Osteoblast (primary cell): ENCODE measurements at regions not wholly inside any gene's neighbourhood (a gene's known extent, or its start where the extent isn't known, plus 50 kb on each side); places are given as distances from the start of the nearest gene placed in this dataset.

Source experiments
- DNase-seq: peaks from one replicate; pipeline ENCODE4 v3.0.0; 2011; ENCODE audit warnings: low spot score, mixed read lengths; ENCODE audit not compliant: insufficient read length; ENCODE audit errors: missing footprints
- H2AFZ ChIP-seq: 2 replicates; pipeline ENCODE4 v1.6.0; 2011; ENCODE audit warnings: mild to moderate bottlenecking, low read length
- H3K27ac ChIP-seq: 2 replicates; pipeline ENCODE4 v1.5.1; 2011; ENCODE audit warnings: mild to moderate bottlenecking, low read depth, low read length, moderate library complexity
- H3K27me3 ChIP-seq: 2 replicates; pipeline ENCODE4 v1.6.0; 2012; ENCODE audit warnings: mild to moderate bottlenecking, control low read depth, inconsistent platforms, low read length, moderate library complexity; ENCODE audit not compliant: insufficient read depth
- H3K36me3 ChIP-seq: 2 replicates; pipeline ENCODE4 v1.5.1; 2011; ENCODE audit warnings: mild to moderate bottlenecking, low read length, control low read depth, moderate library complexity; ENCODE audit not compliant: insufficient read depth
- H3K4me1 ChIP-seq: 2 replicates; pipeline ENCODE4 v1.5.1; 2011; ENCODE audit warnings: mild to moderate bottlenecking, low read length, control low read depth, moderate library complexity; ENCODE audit not compliant: insufficient read depth
- H3K4me2 ChIP-seq: 2 replicates; pipeline ENCODE4 v1.6.0; 2011; ENCODE audit warnings: mild to moderate bottlenecking, low read length; ENCODE audit not compliant: insufficient read depth
- H3K4me3 ChIP-seq: fragments of 200-600 bp; sonication (generic); 3 replicates; pipeline ENCODE4 v1.5.1; 2012; ENCODE audit warnings: mild to moderate bottlenecking, low read length, inconsistent platforms; ENCODE audit not compliant: insufficient read depth
- H3K79me2 ChIP-seq: 2 replicates; pipeline ENCODE4 v1.6.0; 2012; ENCODE audit warnings: mild to moderate bottlenecking, low read length, control low read depth, inconsistent platforms; ENCODE audit not compliant: insufficient read depth
- H3K9me3 ChIP-seq: 2 replicates; pipeline ENCODE4 v1.5.1; 2011; ENCODE audit warnings: low read depth, low read length, control low read depth
- H4K20me1 ChIP-seq: 2 replicates; pipeline ENCODE4 v1.6.0; 2012; ENCODE audit warnings: mild to moderate bottlenecking, low read length, control low read depth; ENCODE audit not compliant: insufficient read depth
- TF ChIP-seq, protein P1 (sequence below): IDR thresholded peaks from 2 replicates; pipeline ENCODE4 v1.5.1; 2011; ENCODE audit warnings: mild to moderate bottlenecking, low read depth, low read length, moderate library complexity; ENCODE audit errors: extremely low read depth

DNA sequence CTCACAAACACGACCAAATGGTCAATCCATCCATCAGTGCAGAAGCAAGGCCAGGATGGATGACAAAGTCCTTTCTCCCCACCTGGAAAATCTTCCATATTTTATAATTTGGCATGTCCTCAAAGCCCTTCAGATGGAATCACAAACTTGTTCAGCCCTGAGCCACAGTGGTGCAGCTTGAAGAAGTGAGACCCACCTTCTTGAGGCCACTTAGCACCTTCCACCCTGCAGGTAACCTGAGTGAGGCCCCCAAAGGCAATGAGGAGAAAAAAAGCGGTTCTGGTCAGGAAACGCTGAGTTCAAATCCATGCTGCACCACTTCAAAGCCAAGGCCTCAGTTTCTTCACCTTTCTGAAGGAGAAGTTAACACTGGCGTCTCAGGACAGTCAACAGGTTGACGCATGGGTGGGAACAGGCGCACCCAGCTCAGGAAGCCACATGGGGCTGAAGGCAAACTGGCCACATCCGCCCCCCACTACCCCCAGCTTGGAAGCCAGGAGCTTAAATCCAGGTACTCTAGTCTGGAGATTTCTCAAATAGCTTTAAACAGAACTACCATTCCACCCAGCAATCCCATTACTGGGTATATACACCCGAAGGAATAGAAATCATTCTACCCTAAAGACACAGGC, 320.4 kb downstream of the BCL11B start:
- Histone ChIP-seq H3K27me3 (no peaks in the 10 kb centered on the region), H3K27ac (no peak overlapping the region), H3K4me1 (peaks cover 3% of the 10 kb centered on the region), H3K4me3 (no peak overlapping the region), H3K79me2 (no peaks in the 10 kb centered on the region), H3K36me3 (no peaks in the 10 kb centered on the region), H2AFZ (no peak overlapping the region), H4K20me1 (no peaks in the 10 kb centered on the region), H3K9me3 (no peaks in the 10 kb centered on the region), H3K4me2 (no peak overlapping the region)
- no peak for DNase-seq
- TF ChIP-seq, protein P1, sequence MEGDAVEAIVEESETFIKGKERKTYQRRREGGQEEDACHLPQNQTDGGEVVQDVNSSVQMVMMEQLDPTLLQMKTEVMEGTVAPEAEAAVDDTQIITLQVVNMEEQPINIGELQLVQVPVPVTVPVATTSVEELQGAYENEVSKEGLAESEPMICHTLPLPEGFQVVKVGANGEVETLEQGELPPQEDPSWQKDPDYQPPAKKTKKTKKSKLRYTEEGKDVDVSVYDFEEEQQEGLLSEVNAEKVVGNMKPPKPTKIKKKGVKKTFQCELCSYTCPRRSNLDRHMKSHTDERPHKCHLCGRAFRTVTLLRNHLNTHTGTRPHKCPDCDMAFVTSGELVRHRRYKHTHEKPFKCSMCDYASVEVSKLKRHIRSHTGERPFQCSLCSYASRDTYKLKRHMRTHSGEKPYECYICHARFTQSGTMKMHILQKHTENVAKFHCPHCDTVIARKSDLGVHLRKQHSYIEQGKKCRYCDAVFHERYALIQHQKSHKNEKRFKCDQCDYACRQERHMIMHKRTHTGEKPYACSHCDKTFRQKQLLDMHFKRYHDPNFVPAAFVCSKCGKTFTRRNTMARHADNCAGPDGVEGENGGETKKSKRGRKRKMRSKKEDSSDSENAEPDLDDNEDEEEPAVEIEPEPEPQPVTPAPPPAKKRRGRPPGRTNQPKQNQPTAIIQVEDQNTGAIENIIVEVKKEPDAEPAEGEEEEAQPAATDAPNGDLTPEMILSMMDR: no peak

DNA sequence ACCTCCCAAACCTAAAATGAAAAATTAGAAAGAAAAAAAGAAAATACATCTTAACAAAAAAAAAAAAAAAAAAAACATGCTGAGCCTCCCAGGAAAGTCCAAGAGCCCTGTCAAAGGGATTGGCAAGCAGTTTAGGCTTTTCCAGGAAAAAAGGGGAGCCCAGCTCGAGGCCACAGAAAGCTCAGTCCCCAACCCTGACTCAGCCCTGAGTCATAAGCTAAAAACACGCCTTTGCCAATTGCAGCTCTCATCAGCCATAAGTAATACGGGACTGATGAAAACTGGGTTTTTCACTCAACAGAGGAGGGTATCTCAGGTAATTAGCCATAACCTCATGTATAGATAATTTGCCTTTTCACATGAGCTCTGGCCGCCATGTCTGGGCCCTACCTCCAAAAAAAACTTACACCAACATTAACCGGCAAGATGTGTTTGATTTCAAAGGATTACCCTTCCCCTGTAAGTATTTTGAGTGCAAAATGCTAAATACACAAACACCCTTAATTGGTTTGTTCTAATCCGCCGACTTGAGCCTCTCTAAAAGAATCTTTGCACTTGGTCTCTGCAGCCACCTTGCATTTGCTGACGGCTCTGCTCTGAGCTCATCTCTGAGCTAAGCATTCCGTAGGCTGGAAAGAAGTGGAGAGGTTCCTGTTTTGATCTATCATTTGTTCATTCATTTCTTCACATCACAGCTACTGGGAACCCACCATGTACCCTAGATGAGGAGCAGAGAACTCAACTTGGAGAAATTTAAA, 319.2 kb downstream of the BCL11B start:
- TF ChIP-seq, protein P1: no peak
- Histone ChIP-seq H3K36me3 (no peaks in the 10 kb centered on the region), H4K20me1 (no peaks in the 10 kb centered on the region), H3K27me3 (no peaks in the 10 kb centered on the region), H3K79me2 (no peaks in the 10 kb centered on the region), H3K4me3 (no peak overlapping the region), H3K4me1 (peaks cover 6% of the 10 kb centered on the region), H3K4me2 (no peak overlapping the region), H3K9me3 (no peaks in the 10 kb centered on the region), H2AFZ (no peak overlapping the region), H3K27ac (no peak overlapping the region)
- DNase-seq: peak; percentile 89

DNA sequence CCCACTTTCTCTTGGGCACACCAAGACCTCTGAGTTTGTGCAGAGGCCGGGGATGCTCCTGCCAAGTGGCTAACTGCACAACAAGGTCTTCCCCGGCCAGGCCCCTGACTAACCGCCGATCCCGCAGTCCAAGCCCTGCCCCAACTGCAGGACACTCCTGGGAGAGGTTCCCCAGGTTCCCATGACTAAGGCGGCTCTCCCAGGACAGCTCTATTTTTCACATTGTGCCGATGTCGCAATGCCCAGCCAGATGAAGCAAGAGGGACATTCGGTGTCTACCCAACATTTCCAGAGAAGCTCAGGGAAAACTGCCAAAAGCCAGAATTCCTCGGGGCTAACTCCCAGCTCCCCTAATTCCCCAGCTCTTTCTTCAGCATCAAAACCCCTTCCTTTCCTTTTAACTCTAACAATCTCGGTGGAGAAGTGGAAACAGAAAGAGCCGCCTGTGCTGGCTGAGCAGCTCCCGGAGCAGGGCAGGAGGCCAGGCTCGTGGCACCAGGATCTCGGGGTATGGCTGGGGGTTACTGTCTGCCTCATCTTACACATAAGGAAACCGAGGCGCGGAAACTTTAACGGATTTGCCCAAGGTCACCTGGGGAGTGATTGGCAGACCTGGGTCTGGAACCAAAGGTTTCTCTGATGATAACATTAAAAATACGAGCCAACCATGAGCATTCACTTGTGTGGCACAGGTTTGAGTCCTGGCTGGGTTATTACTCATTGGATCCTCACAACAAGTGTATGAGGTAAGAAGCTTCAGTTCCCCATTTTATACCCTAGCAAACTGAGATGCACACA, 318.2 kb downstream of the BCL11B start:
- Histone ChIP-seq H3K9me3 (no peaks in the 10 kb centered on the region), H3K27me3 (no peaks in the 10 kb centered on the region), H2AFZ (no peak overlapping the region), H4K20me1 (no peaks in the 10 kb centered on the region), H3K4me2 (peak overlapping the region; percentile 36), H3K27ac (no peak overlapping the region), H3K4me1 (peaks cover 6% of the 10 kb centered on the region), H3K4me3 (no peak overlapping the region), H3K36me3 (no peaks in the 10 kb centered on the region), H3K79me2 (no peaks in the 10 kb centered on the region)
- no peak for DNase-seq
- TF ChIP-seq, protein P1: no peak
